ENCODE measurements at regions not wholly inside any gene's neighbourhood (a gene's known extent, or its start where the extent isn't known, plus 50 kb on each side); places are given as distances from the start of the nearest gene placed in this dataset.

DNA sequence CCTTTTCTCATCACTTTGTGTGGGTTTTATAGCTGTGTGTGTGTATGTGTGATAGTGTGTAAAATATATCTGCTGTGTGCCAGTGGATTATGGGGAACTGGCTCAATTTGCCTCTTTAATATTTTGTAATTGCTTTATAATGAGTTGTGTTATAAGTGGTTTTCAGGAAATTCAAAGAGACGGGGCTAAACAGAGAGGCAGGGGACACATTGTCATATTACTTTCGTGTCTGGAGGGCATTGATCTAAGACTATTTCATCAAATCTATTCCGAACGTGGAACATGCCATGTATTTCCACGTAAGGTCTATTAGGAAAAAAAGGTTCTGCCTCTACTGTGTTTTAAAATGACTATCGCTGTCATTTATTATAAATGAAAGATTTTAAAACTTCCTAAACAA, 793.2 kb upstream of the TMEM132C start:
- dilution Hi-C loops (cut with MboI; ENCODE audit: extremely low pct_ligation_motif_present, low sequenced_read_pairs) (no loop called here), intact Hi-C loops (cut with micrococcal nuclease) (no loop called here)
- no peak overlapping the region for H3K4me3 ChIP-seq (replicated peaks in 1 of 3; ENCODE audit: insufficient read depth in 1 of 3, low read depth in 1 of 3, low read length in 3 of 3)
- no peaks in the 10 kb centered on the region for H4K20me1 ChIP-seq (replicated peaks; ENCODE audit: control insufficient read depth, extremely low read depth, insufficient read depth, low read length)
- H3K27me3 ChIP-seq (ENCODE audit: control insufficient read depth in 2 of 2, insufficient read depth in 2 of 2, low read length in 2 of 2): no peaks in the 10 kb centered on the region
- H3K4me2 ChIP-seq (ENCODE audit: insufficient read depth, low read length): no peak overlapping the region
- H3K9me1 ChIP-seq (replicated peaks; ENCODE audit: control insufficient read depth, extremely low read depth, insufficient read depth, low read length): no peaks in the 10 kb centered on the region
- ChIA-PET CTCF (no interaction called here), POLR2A (no interaction called here)
- DNase-seq (ENCODE audit: low read depth, low spot score) (no peak), FAIRE-seq (no peak)
- no peak overlapping the region for H3K9ac ChIP-seq (replicated peaks; ENCODE audit: extremely low read depth, insufficient read depth, low read length)
- no peaks in the 10 kb centered on the region for H3K36me3 ChIP-seq (ENCODE audit: control insufficient read depth in 2 of 2, extremely low read depth in 1 of 2, insufficient read depth in 2 of 2, low read length in 2 of 2)
- no peak overlapping the region for H3K27ac ChIP-seq (ENCODE audit: insufficient read depth, low read depth, low read length)
- H3K4me1 ChIP-seq (ENCODE audit: control insufficient read depth, extremely low read depth, insufficient read depth, low read length): no peaks in the 10 kb centered on the region
- no peaks in the 10 kb centered on the region for H3K9me3 ChIP-seq (replicated peaks; ENCODE audit: control insufficient read depth, insufficient read depth, low read length)
- no TSS peak for BruUV-seq (replicated peaks)
- TF ChIP-seq FOS (IDR thresholded peaks at IDR 0.05; ENCODE audit: borderline replicate concordance, insufficient read depth, low read length) (no peak), POLR2A (IDR thresholded peaks at IDR 0.05; ENCODE audit: low read depth, low read length) (no peak), MYC (IDR thresholded peaks at IDR 0.05; ENCODE audit: low read depth, low read length) (no peak), GATA2 (IDR thresholded peaks at IDR 0.05; ENCODE audit: insufficient read depth, insufficient read length, low read depth, low read length) (no peak), POLR2AphosphoS5 (IDR thresholded peaks at IDR 0.05; ENCODE audit: insufficient read depth, low read depth, low read length) (no peak), CTCF (IDR thresholded peaks at IDR 0.05; ENCODE audit: extremely low read depth in 1 of 2, insufficient read depth in 1 of 2, low read depth in 1 of 2, low read length in 2 of 2) (no peak)
- H3K79me2 ChIP-seq (ENCODE audit: control insufficient read depth, insufficient read depth, low read length): no peaks in the 10 kb centered on the region
- no peak overlapping the region for H2AFZ ChIP-seq (ENCODE audit: low read depth, low read length)

- BruUV-seq (replicated peaks): no TSS peak
- DNase-seq (ENCODE audit: low read depth, low spot score) (no peak), FAIRE-seq (no peak)
- Histone ChIP-seq H4K20me1 (replicated peaks; ENCODE audit: control insufficient read depth, extremely low read depth, insufficient read depth, low read length) (no peaks in the 10 kb centered on the region), H3K79me2 (ENCODE audit: control insufficient read depth, insufficient read depth, low read length) (no peaks in the 10 kb centered on the region), H3K27me3 (ENCODE audit: control insufficient read depth in 2 of 2, insufficient read depth in 2 of 2, low read length in 2 of 2) (no peaks in the 10 kb centered on the region), H3K4me2 (ENCODE audit: insufficient read depth, low read length) (no peak overlapping the region), H3K9me1 (replicated peaks; ENCODE audit: control insufficient read depth, extremely low read depth, insufficient read depth, low read length) (no peaks in the 10 kb centered on the region), H3K36me3 (ENCODE audit: control insufficient read depth in 2 of 2, extremely low read depth in 1 of 2, insufficient read depth in 2 of 2, low read length in 2 of 2) (no peaks in the 10 kb centered on the region), H2AFZ (ENCODE audit: low read depth, low read length) (no peak overlapping the region), H3K9me3 (replicated peaks; ENCODE audit: control insufficient read depth, insufficient read depth, low read length) (peaks cover 2% of the 10 kb centered on the region), H3K9ac (replicated peaks; ENCODE audit: extremely low read depth, insufficient read depth, low read length) (no peak overlapping the region), H3K4me1 (ENCODE audit: control insufficient read depth, extremely low read depth, insufficient read depth, low read length) (no peaks in the 10 kb centered on the region), H3K4me3 (replicated peaks in 1 of 3; ENCODE audit: insufficient read depth in 1 of 3, low read depth in 1 of 3, low read length in 3 of 3) (no peak overlapping the region), H3K27ac (ENCODE audit: insufficient read depth, low read depth, low read length) (no peak overlapping the region)
- intact Hi-C loops (cut with micrococcal nuclease) (no loop called here), dilution Hi-C loops (cut with MboI; ENCODE audit: extremely low pct_ligation_motif_present, low sequenced_read_pairs) (no loop called here)
- ChIA-PET POLR2A (no interaction called here), CTCF (no interaction called here)
- TF ChIP-seq FOS (IDR thresholded peaks at IDR 0.05; ENCODE audit: borderline replicate concordance, insufficient read depth, low read length) (no peak), POLR2AphosphoS5 (IDR thresholded peaks at IDR 0.05; ENCODE audit: insufficient read depth, low read depth, low read length) (no peak), JUN (IDR thresholded peaks at IDR 0.05; ENCODE audit: borderline replicate concordance, insufficient read depth, insufficient read length, low read depth) (no peak), MYC (IDR thresholded peaks at IDR 0.05; ENCODE audit: low read depth, low read length) (no peak), EZH2 (IDR thresholded peaks at IDR 0.05; ENCODE audit: borderline replicate concordance, low read depth, low read length, severe bottlenecking) (no peak), POLR2A (IDR thresholded peaks at IDR 0.05; ENCODE audit: low read depth, low read length) (no peak), GATA2 (IDR thresholded peaks at IDR 0.05; ENCODE audit: insufficient read depth, insufficient read length, low read depth, low read length) (no peak), CTCF (IDR thresholded peaks at IDR 0.05; ENCODE audit: extremely low read depth in 1 of 2, insufficient read depth in 1 of 2, low read depth in 1 of 2, low read length in 2 of 2) (no peak)
- TF ChIP-seq, protein P1, sequence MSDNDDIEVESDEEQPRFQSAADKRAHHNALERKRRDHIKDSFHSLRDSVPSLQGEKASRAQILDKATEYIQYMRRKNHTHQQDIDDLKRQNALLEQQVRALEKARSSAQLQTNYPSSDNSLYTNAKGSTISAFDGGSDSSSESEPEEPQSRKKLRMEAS (IDR thresholded peaks at IDR 0.05; ENCODE audit: insufficient read depth, insufficient read length): no peak
Measured at GRCh38 chr12:127479256-127479655, 787.7 kb upstream of the TMEM132C start.

Measured in endothelial cell of umbilical vein (primary cell).